NB4 (cell line): ENCODE measurements at regions not wholly inside any gene's neighbourhood (a gene's known extent, or its start where the extent isn't known, plus 50 kb on each side); places are given as distances from the start of the nearest gene placed in this dataset.

Source experiments
- POLR2A ChIP-seq: IDR thresholded peaks from 2 replicates; pipeline ENCODE4 v1.6.1; 2011; ENCODE audit warnings: mild to moderate bottlenecking; ENCODE audit not compliant: insufficient read length; ENCODE audit errors: extremely low read depth
- TF ChIP-seq, protein P1 (sequence below): IDR thresholded peaks from one replicate; pipeline ENCODE4 v1.5.1; 2012; ENCODE audit warnings: low read depth, low read length
- TF ChIP-seq, protein P2 (sequence below): IDR thresholded peaks from 2 replicates; pipeline ENCODE4 v1.6.1; 2011; ENCODE audit warnings: low read depth, low read length

DNA sequence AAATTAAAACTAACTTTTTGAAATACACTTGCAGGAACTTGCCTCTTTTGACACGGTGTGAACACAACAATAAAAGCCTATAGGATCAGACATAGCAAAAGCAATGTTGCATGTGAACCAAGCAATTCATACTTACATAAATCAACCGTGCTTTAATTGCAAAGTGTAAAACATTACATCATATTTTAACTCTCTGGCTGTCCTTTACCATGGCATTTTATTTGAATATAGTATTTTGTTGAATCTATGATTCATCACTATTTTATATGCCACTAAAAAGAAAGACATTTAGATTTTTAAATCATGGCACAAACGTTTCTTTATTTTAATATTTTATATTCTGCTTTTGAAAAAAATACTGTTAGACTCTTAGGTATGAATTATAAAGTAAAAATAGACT lies 757.0 kb upstream of the KCND2 start:
- TF ChIP-seq, protein P1, sequence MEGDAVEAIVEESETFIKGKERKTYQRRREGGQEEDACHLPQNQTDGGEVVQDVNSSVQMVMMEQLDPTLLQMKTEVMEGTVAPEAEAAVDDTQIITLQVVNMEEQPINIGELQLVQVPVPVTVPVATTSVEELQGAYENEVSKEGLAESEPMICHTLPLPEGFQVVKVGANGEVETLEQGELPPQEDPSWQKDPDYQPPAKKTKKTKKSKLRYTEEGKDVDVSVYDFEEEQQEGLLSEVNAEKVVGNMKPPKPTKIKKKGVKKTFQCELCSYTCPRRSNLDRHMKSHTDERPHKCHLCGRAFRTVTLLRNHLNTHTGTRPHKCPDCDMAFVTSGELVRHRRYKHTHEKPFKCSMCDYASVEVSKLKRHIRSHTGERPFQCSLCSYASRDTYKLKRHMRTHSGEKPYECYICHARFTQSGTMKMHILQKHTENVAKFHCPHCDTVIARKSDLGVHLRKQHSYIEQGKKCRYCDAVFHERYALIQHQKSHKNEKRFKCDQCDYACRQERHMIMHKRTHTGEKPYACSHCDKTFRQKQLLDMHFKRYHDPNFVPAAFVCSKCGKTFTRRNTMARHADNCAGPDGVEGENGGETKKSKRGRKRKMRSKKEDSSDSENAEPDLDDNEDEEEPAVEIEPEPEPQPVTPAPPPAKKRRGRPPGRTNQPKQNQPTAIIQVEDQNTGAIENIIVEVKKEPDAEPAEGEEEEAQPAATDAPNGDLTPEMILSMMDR: no peak
- TF ChIP-seq POLR2A: no peak
- TF ChIP-seq, protein P2, sequence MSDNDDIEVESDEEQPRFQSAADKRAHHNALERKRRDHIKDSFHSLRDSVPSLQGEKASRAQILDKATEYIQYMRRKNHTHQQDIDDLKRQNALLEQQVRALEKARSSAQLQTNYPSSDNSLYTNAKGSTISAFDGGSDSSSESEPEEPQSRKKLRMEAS: no peak
